Mesenchymal stem cell (in vitro differentiated cells and primary cell): ENCODE measurements at regions not wholly inside any gene's neighbourhood (a gene's known extent, or its start where the extent isn't known, plus 50 kb on each side); places are given as distances from the start of the nearest gene placed in this dataset.

Source experiments
- DNase-seq: peaks from one replicate; pipeline ENCODE4 v3.0.0-alpha.2; 2013
- H2AFZ ChIP-seq: one replicate; pipeline ENCODE4 v1.6.1; 2013; ENCODE audit warnings: low read depth, mild to moderate bottlenecking, control low read depth, inconsistent platforms, low read length, moderate library complexity
- H2AK5ac ChIP-seq: 2 replicates; pipeline ENCODE4 v1.6.1; 2013; ENCODE audit warnings: low read length, moderate library complexity, mild to moderate bottlenecking, inconsistent platforms; ENCODE audit not compliant: severe bottlenecking
- H2BK120ac ChIP-seq: one replicate; pipeline ENCODE4 v1.6.1; 2013; ENCODE audit warnings: low read depth, mild to moderate bottlenecking, inconsistent platforms, low read length, moderate library complexity
- H2BK12ac ChIP-seq, 2 experiments: one replicate each; pipeline ENCODE4 v1.6.1; 2013; ENCODE audit warnings: inconsistent platforms in 2 of 2, low read length in 2 of 2, mild to moderate bottlenecking in 2 of 2, moderate library complexity in 2 of 2, control low read depth in 1 of 2
- H2BK15ac ChIP-seq: one replicate; pipeline ENCODE4 v1.6.1; 2013; ENCODE audit warnings: mild to moderate bottlenecking, low read depth, inconsistent platforms; ENCODE audit not compliant: poor library complexity, severe bottlenecking
- H2BK5ac ChIP-seq: 2 replicates; pipeline ENCODE4 v1.6.1; 2013; ENCODE audit warnings: low read depth, mild to moderate bottlenecking, low read length, control low read depth, inconsistent platforms; ENCODE audit not compliant: poor library complexity, severe bottlenecking
- H3K14ac ChIP-seq, 2 experiments: one replicate each; pipeline ENCODE4 v1.6.1; 2013; ENCODE audit warnings: inconsistent platforms in 2 of 2, low read length in 2 of 2, control low read depth in 1 of 2, mild to moderate bottlenecking in 1 of 2, moderate library complexity in 1 of 2
- H3K18ac ChIP-seq, 2 experiments: one replicate each; pipeline ENCODE4 v1.6.1; 2013; ENCODE audit warnings: inconsistent platforms in 2 of 2, low read length in 2 of 2, control low read depth in 1 of 2, low read depth in 1 of 2, mild to moderate bottlenecking in 1 of 2
- H3K23ac ChIP-seq, 2 experiments: one replicate each; pipeline ENCODE4 v1.6.1; 2013; ENCODE audit warnings: inconsistent platforms in 2 of 2, low read length in 2 of 2, mild to moderate bottlenecking in 2 of 2, moderate library complexity in 2 of 2, control low read depth in 1 of 2
- H3K27ac ChIP-seq: 2 replicates; pipeline ENCODE4 v1.5.1; 2013; ENCODE audit warnings: mild to moderate bottlenecking, moderate library complexity, low read length, control low read depth, inconsistent platforms; ENCODE audit not compliant: poor library complexity, severe bottlenecking
- H3K27me3 ChIP-seq, 2 experiments: 2 replicates each; pipeline versions ENCODE4 v1.6.1 to v1.7.0; 2013; ENCODE audit warnings: low read length in 2 of 2, mild to moderate bottlenecking in 2 of 2, moderate library complexity in 2 of 2, control low read depth in 1 of 2, inconsistent platforms in 1 of 2; ENCODE audit not compliant: control insufficient read depth in 1 of 2, insufficient read depth in 1 of 2
- H3K36me3 ChIP-seq, 2 experiments: 2 replicates each; pipeline versions ENCODE4 v1.6.1 to v1.7.0; 2013; ENCODE audit warnings: low read length in 2 of 2, control low read depth in 1 of 2, inconsistent platforms in 1 of 2, low read depth in 1 of 2, mild to moderate bottlenecking in 1 of 2; ENCODE audit not compliant: insufficient read depth in 2 of 2, control insufficient read depth in 1 of 2
- H3K4ac ChIP-seq, 2 experiments: one replicate each; pipeline ENCODE4 v1.6.1; 2013; ENCODE audit warnings: inconsistent platforms in 2 of 2, low read length in 2 of 2, mild to moderate bottlenecking in 2 of 2, moderate library complexity in 2 of 2, control low read depth in 1 of 2, low read depth in 1 of 2
- H3K4me1 ChIP-seq: 2 replicates; pipeline ENCODE4 v1.6.1; 2013; ENCODE audit warnings: low read depth, low read length, control low read depth; ENCODE audit not compliant: control insufficient read depth, insufficient read depth
- H3K4me2 ChIP-seq: 2 replicates; pipeline ENCODE4 v1.6.1; 2013; ENCODE audit warnings: low read length, mild to moderate bottlenecking, inconsistent platforms; ENCODE audit not compliant: poor library complexity, severe bottlenecking
- H3K4me3 ChIP-seq, 2 experiments: 2 replicates each; pipeline versions ENCODE4 v1.5.1 to v1.7.0; 2013; ENCODE audit warnings: low read length in 2 of 2, mild to moderate bottlenecking in 2 of 2, control low read depth in 1 of 2, low read depth in 1 of 2; ENCODE audit not compliant: insufficient read depth in 1 of 2
- H3K79me1 ChIP-seq: replicated peaks from 2 replicates; pipeline ENCODE4 v1.6.1; 2013; ENCODE audit warnings: mild to moderate bottlenecking, control low read depth, low read length, inconsistent platforms; ENCODE audit not compliant: poor library complexity, severe bottlenecking
- H3K9ac ChIP-seq: 2 replicates; pipeline ENCODE4 v1.7.0; 2013; ENCODE audit warnings: mild to moderate bottlenecking, low read length, moderate library complexity
- H3K9me3 ChIP-seq: 2 replicates; pipeline ENCODE4 v1.7.0; 2013; ENCODE audit warnings: mild to moderate bottlenecking, low read length; ENCODE audit not compliant: control insufficient read depth
- H4K8ac ChIP-seq: one replicate; pipeline ENCODE4 v1.6.1; 2013; ENCODE audit warnings: inconsistent platforms, mild to moderate bottlenecking, low read length, moderate library complexity
- H4K91ac ChIP-seq: one replicate; pipeline ENCODE4 v1.6.1; 2013; ENCODE audit warnings: mild to moderate bottlenecking, low read length, inconsistent platforms
- WGBS: methylation state at CpG from one replicate; pipeline ENCODE4 v1.1.7; 2013; ENCODE audit warnings: mixed read lengths; 5-methylcytosine and 5-hydroxymethylcytosine counted together

DNA sequence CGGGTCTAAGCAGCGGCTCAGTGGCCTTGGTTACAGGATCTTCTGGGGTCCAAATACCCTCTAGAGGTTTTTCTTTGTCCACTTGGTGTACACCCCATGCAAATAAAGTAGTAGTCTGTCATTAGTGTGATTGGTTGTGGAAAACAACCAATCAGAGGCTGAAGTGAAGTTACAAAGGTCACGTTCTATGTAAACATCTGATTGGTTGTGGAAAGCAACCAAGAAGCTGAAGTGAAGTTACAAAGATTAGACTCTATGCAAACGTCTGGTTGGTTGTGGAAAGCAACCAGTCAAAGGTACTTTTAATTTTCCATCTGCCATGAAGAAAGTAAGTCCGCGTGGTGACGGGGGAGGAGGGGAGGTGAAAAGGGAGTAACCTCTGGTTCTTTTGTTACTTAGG, 790.9 kb downstream of the UQCRFS1 start:
- no peak overlapping the region for H2AFZ ChIP-seq
- DNase-seq = no peak
- no peaks in the 10 kb centered on the region for H3K79me1 ChIP-seq
- H3K27ac ChIP-seq = no peak overlapping the region
- 87% methylated on average over 6 of the region's 7 CpGs for WGBS
- H3K14ac ChIP-seq = no peak overlapping the region
- H3K4ac ChIP-seq = no peak overlapping the region
- peaks cover 17% of the 10 kb centered on the region for H3K4me1 ChIP-seq
- no peak overlapping the region for H3K4me3 ChIP-seq
- H2BK120ac ChIP-seq = no peak overlapping the region
- no peak overlapping the region for H3K23ac ChIP-seq
- H3K4me2 ChIP-seq = no peak overlapping the region
- no peak overlapping the region for H3K9ac ChIP-seq
- H3K27me3 ChIP-seq = peaks cover 3 to 62% of the 10 kb centered on the region in 2 experiments
- no peak overlapping the region for H2BK15ac ChIP-seq
- no peak overlapping the region for H2BK5ac ChIP-seq
- H4K91ac ChIP-seq = no peak overlapping the region
- no peak overlapping the region for H4K8ac ChIP-seq
- no peak overlapping the region for H2BK12ac ChIP-seq
- no peak overlapping the region for H3K18ac ChIP-seq
- no peak overlapping the region for H2AK5ac ChIP-seq
- H3K9me3 ChIP-seq = no peaks in the 10 kb centered on the region
- no peaks in the 10 kb centered on the region for H3K36me3 ChIP-seq

DNA sequence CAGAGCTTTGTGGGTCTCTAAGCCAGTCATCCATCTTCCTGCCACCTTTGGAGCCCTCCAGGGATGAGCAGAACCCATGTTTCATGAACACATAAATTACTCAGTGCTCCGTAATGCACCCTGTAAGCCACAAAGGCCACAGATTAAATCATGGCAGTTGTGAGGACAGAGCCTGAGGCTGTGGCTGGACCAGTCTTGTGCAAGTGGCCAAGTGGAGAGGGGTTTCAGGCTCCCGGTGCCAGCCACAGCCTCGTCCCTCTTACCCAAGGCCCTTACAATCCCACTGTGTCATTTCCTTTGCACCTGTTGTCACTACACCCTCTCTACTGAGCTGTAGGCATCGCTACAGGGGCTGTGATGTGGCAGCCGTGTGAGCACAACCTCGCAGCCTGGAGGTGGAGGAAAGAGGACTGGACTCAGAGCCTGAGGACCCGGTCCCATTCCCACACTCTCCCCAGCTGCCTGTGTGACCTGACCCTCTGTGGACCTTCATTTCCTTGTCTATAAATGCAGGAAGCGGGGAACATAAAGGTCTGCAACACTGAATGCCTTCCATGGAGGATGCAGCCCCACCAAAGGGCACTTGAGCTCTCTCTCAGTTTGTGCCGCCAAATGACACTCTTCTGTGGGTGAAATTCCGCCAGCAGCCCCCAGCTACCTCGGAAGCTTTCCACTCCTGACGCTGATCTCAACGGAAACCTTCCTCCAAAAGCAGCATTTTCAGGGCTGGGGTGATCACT, 792.0 kb downstream of the UQCRFS1 start:
- H4K8ac ChIP-seq = no peak overlapping the region
- H2BK15ac ChIP-seq = no peak overlapping the region
- H3K14ac ChIP-seq = no peak overlapping the region
- 71% methylated on average over 13 of the region's 13 CpGs for WGBS
- no peak overlapping the region for H3K18ac ChIP-seq
- no peak overlapping the region for H2BK5ac ChIP-seq
- H3K23ac ChIP-seq = no peak overlapping the region
- H3K4me3 ChIP-seq = no peak overlapping the region
- no peaks in the 10 kb centered on the region for H3K36me3 ChIP-seq
- no peak overlapping the region for H2AK5ac ChIP-seq
- H2BK120ac ChIP-seq = no peak overlapping the region
- H3K4me1 ChIP-seq = peaks cover 7% of the 10 kb centered on the region
- no peak overlapping the region for H4K91ac ChIP-seq
- no peaks in the 10 kb centered on the region for H3K79me1 ChIP-seq
- no peak overlapping the region for H2BK12ac ChIP-seq
- DNase-seq = no peak
- no peaks in the 10 kb centered on the region for H3K9me3 ChIP-seq
- H2AFZ ChIP-seq = no peak overlapping the region
- no peak overlapping the region for H3K27ac ChIP-seq
- no peak overlapping the region for H3K9ac ChIP-seq
- H3K4me2 ChIP-seq = no peak overlapping the region
- no peak overlapping the region for H3K4ac ChIP-seq
- peaks cover 3 to 63% of the 10 kb centered on the region in 2 experiments for H3K27me3 ChIP-seq

DNA sequence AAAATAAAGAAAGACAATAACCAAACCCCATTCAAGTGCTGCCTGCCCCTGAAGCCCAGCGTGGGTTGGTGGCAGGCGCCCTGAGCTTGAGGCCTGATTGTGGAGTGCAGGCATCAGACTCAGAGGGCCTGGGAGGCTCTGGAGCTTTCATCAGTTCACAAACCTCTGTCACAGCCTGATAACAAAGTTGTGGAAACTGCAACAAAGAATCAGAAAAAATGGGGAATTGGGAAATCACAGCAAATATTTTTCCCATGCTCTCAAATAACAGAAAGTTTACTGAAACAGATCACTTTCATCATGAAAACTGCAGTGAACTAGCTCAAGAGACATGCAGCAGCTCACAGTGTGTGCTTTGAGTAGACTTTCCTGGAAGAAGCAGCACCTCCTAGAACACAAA, 793.6 kb downstream of the UQCRFS1 start:
- Histone ChIP-seq H2BK5ac (no peak overlapping the region), H3K14ac (no peak overlapping the region), H2BK12ac (no peak overlapping the region), H3K9ac (no peak overlapping the region), H3K27me3 (peaks cover 3 to 63% of the 10 kb centered on the region in 2 experiments), H3K36me3 (no peaks in the 10 kb centered on the region), H3K9me3 (no peaks in the 10 kb centered on the region), H4K91ac (no peak overlapping the region), H3K4me3 (no peak overlapping the region), H3K4me1 (peaks cover 3% of the 10 kb centered on the region), H3K79me1 (no peaks in the 10 kb centered on the region), H3K4ac (no peak overlapping the region), H4K8ac (no peak overlapping the region), H3K18ac (no peak overlapping the region), H2AK5ac (no peak overlapping the region), H3K4me2 (no peak overlapping the region), H3K23ac (no peak overlapping the region), H3K27ac (no peak overlapping the region), H2BK15ac (no peak overlapping the region), H2BK120ac (no peak overlapping the region), H2AFZ (no peak overlapping the region)
- DNase-seq = no peak
- WGBS = 100% methylated on average over 2 of the region's 2 CpGs

DNA sequence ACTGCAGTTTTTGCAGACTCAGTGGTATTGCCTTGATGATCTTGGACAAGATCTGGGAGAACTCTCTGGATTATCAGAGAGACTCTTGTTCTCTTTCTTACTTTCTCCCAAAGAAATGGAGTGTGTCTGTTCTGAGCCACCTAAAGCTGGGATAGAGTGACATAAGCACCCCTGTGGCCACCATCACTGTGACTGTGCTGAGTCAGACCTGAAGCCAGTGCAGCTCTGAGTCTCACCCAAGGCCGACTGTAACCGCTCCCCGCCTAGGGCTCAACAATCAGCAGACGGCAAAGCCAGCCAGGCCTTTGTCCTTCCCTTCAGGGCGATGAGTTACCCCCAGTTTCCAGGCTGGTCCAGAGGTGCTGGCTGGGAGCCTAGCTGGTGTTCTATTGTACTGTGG, 795.6 kb downstream of the UQCRFS1 start:
- peaks cover 3% of the 10 kb centered on the region for H3K4me1 ChIP-seq
- H3K4me2 ChIP-seq = no peak overlapping the region
- no peak overlapping the region for H2AFZ ChIP-seq
- no peak overlapping the region for H2BK15ac ChIP-seq
- H3K27ac ChIP-seq = no peak overlapping the region
- H3K14ac ChIP-seq = no peak overlapping the region
- peaks cover 3 to 54% of the 10 kb centered on the region in 2 experiments for H3K27me3 ChIP-seq
- H2BK120ac ChIP-seq = no peak overlapping the region
- H3K9me3 ChIP-seq = no peaks in the 10 kb centered on the region
- 70% methylated on average over 5 of the region's 5 CpGs for WGBS
- no peak overlapping the region for H3K18ac ChIP-seq
- H2AK5ac ChIP-seq = no peak overlapping the region
- no peaks in the 10 kb centered on the region for H3K36me3 ChIP-seq
- H3K79me1 ChIP-seq = no peaks in the 10 kb centered on the region
- H4K8ac ChIP-seq = no peak overlapping the region
- no peak overlapping the region for H3K4me3 ChIP-seq
- H2BK12ac ChIP-seq = no peak overlapping the region
- no peak overlapping the region for H3K9ac ChIP-seq
- H2BK5ac ChIP-seq = no peak overlapping the region
- no peak for DNase-seq
- H4K91ac ChIP-seq = no peak overlapping the region
- H3K23ac ChIP-seq = no peak overlapping the region
- no peak overlapping the region for H3K4ac ChIP-seq
